Activated CD4-positive, CD25-positive, alpha-beta regulatory T cell treated with anti-CD3 and anti-CD28 coated beads, Interleukin-2, amount 50 U/mL, for 24 hours (primary cell): ENCODE measurements at regions not wholly inside any gene's neighbourhood (a gene's known extent, or its start where the extent isn't known, plus 50 kb on each side); places are given as distances from the start of the nearest gene placed in this dataset.

Experiments
- ATAC-seq, 2 donors: fragments of 150-1000 bp; cut with Tn5 transposase; one replicate each; pipeline ENCODE4 v1.10.0; 2021; ENCODE audit warnings: mild to moderate bottlenecking in 1 of 2, moderate library complexity in 1 of 2

DNA sequence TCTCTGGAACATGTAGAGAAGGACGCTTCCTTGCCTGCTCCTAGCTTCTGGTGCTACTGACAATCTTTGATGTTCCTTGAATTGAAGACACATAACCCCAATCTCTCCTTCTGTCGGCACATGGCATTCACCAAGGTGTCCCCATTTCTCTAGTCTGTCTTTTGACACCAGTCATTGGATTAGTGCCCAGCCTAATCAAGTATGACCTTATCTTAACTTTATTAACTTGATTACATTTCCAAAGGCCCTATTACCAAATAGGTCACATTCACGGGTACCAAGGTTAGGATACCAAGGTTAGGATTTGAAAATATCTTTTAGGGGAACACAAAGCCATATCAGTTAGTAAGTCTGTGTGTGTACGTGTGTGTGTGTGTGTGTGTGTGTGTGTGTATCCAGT is 377.9 kb downstream of the CMPK2 start:
- no peak for ATAC-seq

DNA sequence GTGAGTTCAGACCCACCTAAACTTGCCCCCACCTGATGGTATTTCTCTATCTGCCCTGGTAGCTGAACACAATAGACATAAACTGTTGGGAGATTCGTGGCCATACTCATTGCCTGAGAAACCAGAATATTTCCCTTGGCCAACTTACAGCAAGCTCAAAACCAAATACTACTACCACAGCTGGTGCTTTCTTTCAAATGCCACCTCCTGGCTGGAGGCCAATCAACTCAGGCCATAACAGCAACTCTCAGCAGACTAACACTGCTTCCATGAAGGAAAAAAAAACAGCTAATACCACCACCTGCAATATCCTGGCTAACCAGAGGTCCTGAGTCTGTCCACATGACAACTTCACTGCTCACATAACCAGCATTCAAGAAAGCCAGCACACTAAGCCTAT is 373.1 kb downstream of the CMPK2 start:
- ATAC-seq: no peak

DNA sequence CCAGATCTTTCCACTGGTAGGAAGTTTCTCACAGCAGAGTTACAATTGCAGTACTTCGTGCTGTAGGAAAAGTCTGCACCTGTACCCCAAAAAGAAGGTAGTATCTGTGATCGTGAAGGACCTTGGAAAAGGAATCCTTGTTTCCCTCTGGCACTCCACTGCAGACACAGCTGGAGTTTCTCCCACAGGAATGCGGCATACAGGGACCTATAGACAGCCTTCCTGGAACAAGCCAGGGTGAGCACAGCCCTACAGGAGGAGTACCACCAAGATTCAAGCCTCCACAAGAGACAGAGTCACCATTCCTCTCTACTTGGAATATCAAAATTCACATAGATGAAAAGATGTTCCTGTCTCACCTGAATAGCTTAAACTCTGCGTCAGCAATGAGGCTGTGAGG is 372.4 kb downstream of the CMPK2 start:
- ATAC-seq: no peak

DNA sequence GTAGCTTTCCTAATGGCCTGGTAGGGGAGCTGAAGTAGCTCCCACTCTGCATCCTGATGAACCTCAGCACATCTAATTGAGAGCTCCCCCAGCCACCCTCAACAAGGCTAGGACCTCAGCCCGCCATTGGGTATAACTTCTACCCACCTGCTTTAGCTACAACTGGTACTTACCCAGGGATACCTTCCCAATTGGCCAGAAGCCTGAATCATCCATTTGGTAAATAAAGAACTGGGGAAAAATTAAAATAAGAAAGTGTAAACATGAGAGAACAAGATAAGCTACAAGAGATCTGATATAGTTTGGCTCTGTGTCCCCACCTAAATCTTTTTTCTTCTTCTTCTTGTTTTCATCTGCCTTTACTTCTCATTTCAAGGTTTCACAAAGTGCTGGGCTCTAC is 372.0 kb downstream of the CMPK2 start:
- no peak for ATAC-seq

DNA sequence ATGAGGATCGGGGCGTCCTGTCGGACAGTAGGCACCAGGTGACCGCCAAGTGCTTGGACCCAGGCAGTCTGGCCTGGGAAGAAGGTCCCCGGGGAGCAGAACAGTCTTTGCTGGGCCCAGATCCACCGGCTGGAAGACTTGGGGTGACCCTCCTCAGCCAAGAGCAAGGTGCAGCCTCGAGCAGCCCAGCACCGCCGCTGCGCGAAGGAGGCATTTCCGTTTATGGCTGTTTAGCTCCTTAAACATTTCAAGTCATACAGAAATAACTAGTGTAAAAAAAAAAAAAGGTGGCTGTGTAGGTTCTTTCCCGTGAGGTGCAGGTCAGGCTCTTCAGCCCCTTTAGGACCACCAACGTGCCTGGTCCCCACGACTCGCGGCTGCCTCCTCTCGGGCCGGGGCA is 370.2 kb downstream of the CMPK2 start:
- ATAC-seq: no peak

DNA sequence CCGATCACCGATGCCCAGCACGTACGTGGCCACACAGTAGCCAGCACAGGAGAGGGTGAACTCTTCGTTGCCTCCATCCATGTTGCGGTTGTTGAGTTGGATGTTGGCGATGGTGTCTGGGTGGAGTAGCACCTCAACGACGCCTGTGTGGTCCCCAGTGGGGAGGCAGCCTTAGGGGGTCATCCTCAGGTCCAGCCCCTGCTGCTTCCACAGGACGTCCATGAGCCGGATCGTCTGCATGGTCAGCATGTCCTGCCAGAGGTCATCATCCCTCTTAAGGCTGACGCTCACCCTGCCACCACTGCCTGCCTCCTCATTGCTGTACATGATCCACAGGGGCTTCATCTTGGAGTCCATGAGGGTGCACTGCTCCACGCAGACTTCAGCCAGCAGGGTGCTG is 369.3 kb downstream of the CMPK2 start:
- ATAC-seq: no peak

DNA sequence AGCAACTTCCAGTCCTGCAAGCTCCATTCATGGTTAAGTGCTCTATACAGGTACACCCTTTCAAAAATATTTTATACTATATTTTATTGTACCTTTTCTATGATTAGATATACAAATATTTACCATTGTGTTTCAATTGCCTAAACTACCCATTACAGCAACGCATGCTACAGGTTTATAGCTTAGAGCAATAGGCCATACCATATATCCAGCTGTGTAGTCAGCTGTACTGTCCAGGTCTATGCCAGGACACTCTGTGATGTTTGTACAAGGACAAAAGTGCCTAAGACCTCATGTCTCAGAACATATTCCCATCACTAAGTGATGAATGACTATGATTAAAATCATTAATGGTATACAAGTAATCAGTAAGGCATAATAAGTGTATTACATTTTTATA is 368.7 kb downstream of the CMPK2 start:
- ATAC-seq: no peak

DNA sequence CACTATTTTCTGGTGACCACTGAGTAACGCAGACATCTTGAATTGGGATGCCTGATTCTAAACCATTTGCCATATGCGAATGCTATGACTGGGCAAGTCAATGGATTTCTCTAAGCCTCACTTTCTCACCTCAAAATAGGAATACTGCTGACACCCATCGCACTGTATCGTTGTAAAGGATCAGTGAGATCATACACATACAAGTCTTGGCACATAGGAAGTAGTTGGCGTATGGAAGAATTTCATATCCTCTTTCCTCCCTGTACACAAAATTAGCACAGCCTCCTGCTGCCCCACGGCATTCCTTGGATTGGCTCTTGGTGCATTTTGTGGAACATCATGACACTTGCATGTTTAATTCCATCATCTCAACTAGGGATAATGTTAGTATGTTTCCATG is 366.9 kb downstream of the CMPK2 start:
- no peak for ATAC-seq

DNA sequence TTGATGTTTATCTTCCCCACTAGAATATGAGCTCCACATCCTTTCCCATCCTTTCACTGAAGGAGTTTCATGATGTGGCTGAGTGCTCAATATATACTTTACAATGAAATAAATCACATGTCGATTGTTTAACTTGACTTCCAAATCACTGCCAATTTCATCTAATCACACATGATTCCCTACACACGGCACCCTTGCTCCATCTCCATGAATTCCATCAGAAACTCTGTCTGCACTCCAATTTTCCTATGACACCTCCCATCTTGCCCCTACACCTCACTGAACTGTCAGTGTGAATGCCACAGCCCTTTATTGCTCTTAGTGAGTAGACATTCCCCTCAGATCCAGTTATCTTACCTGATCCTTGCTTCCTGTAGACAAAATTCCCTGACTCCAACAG is 366.0 kb downstream of the CMPK2 start:
- no peak for ATAC-seq

DNA sequence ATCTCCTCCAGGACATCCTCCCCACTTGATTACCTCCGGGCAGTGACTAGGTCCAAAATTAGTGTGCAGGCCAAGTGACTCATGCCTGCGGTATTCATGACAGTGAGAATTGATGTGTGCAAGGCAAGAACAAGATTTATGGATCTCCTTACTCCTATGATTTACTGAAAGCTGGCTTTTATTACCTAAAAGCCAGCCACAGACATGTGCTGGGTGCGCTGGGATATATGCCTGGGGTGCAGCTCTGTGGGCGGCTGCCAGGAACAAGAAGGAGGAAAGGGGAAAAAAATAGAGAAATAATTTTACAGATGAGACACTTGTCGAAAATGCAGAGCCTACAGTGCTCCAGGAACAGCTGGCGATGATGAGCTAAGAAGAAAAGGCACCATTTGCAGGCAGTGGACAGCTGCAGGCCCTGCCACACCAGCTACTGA is 359.3 kb downstream of the CMPK2 start:
- ATAC-seq: no peak

DNA sequence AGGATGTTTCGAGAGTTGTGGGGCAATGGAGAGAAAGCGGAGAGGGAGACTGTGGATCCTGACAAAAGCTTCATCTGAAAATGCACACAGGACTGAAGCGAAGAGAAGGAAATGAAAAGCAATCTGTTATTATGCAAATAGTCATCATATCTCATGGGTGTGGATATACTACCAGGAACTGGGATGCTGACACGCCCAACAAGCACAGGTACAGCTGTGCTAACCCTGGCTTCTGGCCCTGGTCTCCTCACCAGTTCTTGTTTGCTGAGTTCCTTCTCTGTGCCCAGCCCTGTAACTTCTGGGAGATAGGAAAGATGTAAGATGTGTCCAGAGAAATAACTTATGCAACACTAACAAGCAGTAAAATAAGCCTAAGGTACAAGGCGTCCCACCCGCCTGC is 358.8 kb downstream of the CMPK2 start:
- ATAC-seq: no peak

DNA sequence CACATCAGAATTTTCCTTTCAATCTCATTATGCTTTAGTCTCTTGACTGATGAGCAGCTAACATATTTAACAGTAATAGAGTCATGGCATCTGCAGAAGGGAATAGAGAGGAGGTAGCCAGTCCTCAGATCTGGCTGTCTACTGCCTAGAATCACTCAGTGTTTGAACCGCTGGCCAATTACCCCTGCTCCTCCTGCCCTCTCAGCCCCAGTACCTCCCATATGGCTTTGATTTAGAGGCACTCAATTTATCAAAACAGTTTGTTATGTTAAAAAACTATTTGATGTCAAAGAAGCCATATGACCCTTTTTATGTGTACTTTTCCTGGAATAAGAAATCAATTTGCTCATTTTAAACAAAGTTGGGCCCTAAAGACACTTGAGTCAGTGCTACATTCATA is 355.2 kb downstream of the CMPK2 start:
- ATAC-seq: no peak

DNA sequence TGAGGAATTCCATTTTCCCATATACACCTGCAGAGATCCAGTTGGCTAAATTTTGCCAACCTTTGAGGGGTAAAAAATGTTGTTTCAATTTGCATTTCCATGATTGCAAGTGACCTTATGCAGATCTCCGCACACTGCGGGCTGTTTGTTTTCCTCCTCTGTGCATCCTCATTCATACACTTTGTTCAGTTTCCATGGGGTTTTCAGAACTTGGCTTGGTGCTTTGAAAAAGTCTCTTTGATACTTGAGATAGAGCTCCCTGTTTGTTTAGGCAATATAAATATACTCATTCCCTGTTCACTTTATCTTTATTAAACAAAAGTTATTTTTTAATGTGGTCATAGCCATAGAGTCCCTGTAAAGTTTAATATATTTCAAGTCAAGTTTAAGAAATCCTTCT is 353.1 kb downstream of the CMPK2 start:
- ATAC-seq: no peak

DNA sequence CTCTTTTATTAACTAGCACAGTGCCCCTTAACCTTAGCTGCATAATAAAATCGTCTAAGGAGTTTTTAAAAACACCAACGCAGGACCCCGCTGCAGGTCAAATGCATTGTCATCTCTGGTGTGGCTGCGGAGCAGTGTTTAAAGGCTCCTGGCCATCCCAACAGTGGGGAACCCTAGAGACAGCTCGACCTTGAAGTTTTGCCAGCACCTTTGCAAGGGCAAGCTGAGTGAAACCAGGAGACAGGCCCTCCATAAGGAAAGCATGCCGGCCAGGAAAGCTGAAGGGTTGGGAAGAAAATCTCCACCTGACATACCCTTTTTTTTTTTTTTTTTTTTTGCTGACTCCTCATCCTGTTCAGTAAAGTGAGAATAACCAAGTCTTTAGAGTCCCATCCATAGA is 349.0 kb downstream of the CMPK2 start:
- no peak for ATAC-seq

DNA sequence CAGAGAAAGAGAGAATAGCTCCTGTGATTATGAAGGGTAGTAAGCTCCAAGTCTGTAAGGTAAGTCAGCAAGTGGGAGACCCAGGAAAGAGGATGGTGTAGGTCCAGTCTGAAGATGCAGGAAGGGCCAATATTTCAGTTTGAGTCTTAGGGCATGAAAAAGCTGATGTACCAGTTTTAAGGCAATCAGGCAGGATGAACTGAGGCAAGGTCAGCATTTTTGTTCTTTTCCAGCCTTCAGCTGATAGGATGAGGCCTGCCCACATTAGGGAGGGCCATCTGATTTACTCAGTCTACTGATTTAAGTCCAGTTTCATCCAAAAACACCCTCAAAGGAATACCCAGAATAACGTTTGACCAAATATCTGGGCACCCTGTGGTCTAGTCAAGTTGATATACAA is 347.3 kb downstream of the CMPK2 start:
- ATAC-seq: no peak

DNA sequence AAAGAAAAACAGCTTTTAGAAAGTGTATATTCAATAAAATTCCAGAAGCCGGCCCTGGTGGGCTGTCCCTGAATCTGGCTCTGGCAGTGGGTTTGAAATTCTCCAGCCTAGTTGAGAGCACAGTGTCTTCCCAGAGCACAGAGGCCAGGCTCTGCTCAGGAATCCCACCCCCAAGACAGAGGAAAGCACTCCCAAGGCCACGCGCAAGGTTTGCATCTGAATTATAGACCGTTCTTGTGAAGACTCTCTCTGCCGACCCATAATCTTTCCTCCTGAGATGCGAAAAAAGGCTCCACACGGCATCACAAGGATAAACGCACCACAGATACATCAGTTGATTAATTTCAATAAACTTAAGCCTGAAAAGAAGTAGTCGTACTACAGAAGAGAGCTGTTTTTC is 342.2 kb downstream of the CMPK2 start:
- no peak for ATAC-seq

DNA sequence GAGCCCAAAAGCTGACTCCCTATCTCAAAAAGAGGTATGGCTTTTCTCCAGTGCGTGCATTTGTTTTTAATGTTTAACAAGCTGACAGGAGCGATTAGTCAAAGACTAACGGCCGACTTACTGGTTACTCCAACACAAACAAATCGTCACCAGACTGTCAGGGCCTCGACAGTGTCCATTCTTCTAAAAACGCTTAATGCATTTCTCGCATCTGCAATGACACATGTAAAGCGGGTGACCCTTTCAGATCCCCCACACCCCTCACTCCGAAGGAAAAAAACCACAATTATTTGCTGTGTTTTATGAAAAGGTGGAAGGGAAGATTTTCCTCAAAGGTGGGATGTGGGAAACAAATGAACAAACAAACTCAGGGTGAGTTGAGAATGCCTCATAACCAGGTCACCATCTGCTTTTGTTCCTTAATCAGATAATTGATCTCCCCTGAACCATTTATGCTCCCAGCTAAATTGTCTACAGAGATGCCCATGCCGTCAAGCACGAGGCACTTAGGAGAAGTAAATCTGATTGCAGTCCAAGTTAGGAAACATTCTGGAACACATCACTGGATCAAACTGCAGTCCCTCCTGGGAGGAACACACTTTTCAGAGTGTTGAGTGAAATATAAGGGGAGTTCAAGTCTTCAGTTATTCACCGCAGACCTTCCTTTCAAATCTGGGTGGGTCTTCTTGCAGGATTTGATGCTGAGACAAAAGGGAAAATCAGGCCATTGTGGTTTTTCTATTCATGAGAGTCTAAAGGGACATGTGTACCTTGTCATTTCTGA is 340.8 kb downstream of the CMPK2 start:
- ATAC-seq: no peak

DNA sequence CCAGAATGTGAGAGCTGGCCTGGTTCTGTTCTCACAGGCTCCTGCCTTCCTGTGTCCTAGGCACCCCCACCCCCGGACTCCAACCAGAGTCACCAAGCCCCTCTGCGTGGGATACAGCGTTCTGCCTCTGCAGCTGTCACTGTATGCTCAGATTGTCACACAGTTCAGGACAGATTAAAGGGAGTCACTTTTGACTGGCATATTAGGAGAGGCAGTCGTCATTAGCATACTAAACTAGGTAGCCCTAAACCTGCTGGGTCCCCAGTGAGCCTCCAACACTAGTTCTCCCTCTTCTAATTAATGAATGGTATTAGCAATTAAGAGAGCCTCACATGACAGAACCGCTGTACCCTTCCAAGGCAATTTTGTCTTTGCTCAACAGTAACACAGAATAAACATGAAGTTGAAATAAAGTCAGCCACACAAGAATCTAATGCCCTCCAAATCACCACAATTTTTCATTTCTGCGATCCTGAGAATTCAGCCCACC is 340.2 kb downstream of the CMPK2 start:
- ATAC-seq: no peak

DNA sequence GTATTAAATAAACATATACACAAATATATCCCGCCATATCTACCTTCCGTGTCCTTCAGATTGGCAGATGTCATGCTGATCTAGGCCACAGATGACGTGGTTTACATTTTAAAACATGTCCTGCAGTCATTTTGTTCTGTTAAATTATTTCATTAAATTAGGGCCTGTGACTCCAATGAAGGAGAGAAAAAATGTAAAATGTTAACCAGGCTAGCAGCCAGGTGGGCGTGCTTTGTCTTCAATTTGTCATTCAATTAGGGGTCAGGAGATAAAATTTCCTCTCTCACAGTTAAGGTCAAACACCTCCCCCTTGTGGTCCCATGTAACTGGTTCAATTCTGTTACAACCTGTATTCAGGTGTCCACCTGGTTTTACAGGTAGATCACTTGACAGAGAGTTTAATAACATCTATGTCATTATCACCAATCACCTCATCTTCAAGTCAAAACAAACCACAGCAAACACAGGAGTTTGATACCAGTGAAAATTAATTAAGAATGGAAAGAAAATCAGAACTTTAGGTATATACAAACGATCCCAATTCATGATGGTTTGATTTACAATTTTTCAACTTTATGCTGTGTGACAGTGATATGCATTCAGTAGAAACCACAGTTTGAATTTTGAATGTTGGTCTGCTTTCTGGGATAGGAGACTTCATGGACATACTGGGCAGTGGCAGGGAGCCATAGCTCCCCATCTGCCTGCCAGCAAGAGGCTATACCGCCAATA is 339.4 kb downstream of the CMPK2 start:
- no peak for ATAC-seq

DNA sequence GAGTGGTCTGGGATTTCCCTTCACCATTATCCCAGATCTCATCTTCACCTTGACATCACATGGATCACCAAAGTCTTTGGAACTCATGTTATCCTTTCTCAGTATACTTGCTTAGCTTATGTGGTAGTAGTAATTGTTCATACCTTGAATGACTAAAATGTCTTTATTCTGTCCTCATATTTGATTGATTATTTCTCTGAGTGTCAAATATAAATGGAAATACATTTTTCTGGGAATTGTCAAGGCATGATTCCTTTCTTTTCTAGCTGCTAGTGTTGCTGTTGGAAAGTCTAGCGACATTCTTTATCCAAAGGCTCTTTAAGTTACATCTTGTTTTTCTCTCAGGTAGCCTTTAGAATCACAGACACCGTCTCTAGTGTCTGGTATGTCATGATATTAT is 334.4 kb downstream of the CMPK2 start:
- ATAC-seq: no peak

DNA sequence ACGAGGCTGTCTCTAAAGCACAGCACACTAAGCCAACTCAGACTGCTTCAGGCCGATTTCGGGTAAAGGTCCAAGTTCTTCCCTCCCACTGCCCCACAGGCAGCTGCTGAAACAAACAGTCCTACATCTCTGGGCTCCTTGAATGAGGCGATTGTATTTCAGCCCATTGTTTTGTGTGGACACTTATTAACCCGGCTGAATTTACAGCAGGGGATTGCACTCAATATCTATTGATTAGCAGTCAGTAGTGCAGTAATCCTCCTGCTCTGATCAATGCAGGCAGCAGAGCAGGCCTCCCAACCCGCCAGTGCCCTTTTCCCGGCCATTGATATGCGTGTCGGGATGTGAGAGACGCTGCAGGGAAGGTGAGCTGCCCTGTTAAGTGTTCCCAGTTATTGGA is 330.1 kb downstream of the CMPK2 start:
- no peak for ATAC-seq

DNA sequence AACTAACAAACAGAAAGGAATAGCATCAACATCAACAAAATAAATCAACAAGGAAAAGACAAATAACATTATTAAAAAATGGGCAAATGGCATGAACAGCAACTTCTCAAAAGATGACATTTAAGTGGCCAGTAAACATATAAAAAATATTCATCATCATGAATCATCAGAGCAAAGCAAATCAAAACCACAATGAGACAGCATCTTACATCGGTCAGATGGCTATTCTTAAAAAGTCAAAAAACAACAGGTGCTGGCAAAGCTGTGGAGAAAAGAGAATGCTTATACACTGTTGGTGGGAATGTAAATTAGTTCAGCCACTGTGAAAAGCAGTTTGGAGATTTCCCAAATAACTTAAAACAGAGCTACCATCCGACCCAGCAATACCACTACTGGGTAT is 327.1 kb downstream of the CMPK2 start:
- no peak for ATAC-seq

DNA sequence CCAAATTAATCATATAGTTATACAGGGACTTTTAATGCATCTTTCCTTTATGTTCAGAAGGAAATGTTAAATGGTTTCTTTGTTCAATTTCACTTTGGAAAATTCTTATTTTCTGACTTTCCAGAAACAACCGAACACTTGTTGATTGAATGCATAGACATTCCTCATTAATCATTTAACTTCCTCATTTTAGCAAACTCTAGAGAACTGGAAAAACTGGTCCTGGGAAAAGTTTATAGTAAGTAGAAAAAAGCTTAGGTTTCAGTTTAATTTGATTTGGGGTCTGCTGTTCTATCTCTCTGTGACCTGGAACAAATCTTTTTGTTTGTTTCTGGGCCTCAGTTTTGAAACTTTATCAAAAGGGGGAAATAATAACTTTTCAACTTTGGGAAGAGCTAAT is 320.4 kb downstream of the CMPK2 start:
- no peak for ATAC-seq

DNA sequence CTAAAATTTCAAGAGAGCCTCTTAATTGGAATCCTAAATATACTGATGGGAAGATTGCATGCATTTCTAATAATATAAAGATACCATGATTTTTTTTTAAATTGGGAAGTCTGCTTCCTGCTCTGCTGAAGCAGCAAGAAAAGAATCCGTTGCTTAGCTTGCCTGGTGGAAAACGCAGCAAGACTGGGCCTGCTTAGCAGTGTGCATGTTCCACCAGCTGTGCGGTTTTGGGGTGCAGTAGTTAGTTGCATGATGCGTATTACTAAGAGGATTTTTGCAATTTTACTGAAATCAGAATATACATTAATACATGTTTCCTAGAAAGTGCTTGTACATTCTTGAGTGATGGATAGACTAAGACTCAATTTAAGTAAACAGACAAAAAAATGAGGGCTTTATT is 319.9 kb downstream of the CMPK2 start:
- no peak for ATAC-seq

DNA sequence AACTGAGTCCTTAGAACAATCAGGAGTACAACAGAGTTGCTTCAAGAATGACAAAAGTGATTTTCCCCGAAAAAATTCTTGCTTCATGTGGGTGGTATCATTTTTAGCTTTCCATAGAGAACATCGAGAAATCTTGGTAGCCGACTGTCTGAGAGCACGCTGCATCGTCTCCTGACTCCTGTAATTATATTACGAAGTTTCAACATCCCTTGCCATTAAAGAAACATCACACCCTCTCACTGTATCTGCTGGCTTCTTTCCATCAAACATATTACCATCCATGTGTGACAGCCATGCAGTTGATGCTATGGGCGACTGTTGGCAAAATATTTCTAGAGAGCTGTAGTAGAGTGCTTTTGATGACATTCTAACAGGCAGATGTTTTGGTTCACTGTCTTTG is 311.2 kb downstream of the CMPK2 start:
- ATAC-seq: no peak
